ENCODE measurements at regions not wholly inside any gene's neighbourhood (a gene's known extent, or its start where the extent isn't known, plus 50 kb on each side); places are given as distances from the start of the nearest gene placed in this dataset.

- TF ChIP-seq POLR2A (IDR thresholded peaks at IDR 0.05; ENCODE audit: low read length) (no peak), GATA1 (IDR thresholded peaks at IDR 0.05; ENCODE audit: low read depth, low read length) (no peak)
Observed at GRCh38 chr18:28510210-28510609, 333.3 kb upstream of the CDH2 start.

Data from erythroblast (primary cell).